ENCODE measurements at regions not wholly inside any gene's neighbourhood (a gene's known extent, or its start where the extent isn't known, plus 50 kb on each side); places are given as distances from the start of the nearest gene placed in this dataset.
A peak's percentile ranks its signal among the peaks of the same experiment; 100 is the strongest.
"Not testable (repeated sequence)": the region's sequence is repeated elsewhere in the genome, so short reads cannot be mapped to it uniquely, and the experiment has no call there.

GRCh38 chr11:39651857-39652461 is 1807.5 kb downstream of the LRRC4C start:
- H3K9ac ChIP-seq, result no peak overlapping the region
- H3K27me3 ChIP-seq, result no peaks in the 10 kb centered on the region
- H3K9me3 ChIP-seq, result no peaks in the 10 kb centered on the region
- no peaks in the 10 kb centered on the region for H4K20me1 ChIP-seq
- no peak overlapping the region for H3K27ac ChIP-seq
- H3K4me3 ChIP-seq, result no peak overlapping the region
- TF ChIP-seq Cebpa-rat (IDR thresholded peaks at IDR 0.05), result no peak
- no peaks in the 10 kb centered on the region for H3K4me1 ChIP-seq
- no peak overlapping the region for H3K4me2 ChIP-seq
- H3K36me3 ChIP-seq, result no peaks in the 10 kb centered on the region

GRCh38 chr11:39641751-39642150 is 1817.7 kb downstream of the LRRC4C start:
- Histone ChIP-seq H3K27ac (no peak overlapping the region), H4K20me1 (no peaks in the 10 kb centered on the region), H3K4me2 (no peak overlapping the region), H3K9ac (no peak overlapping the region), H3K4me3 (no peak overlapping the region), H3K9me3 (no peaks in the 10 kb centered on the region), H3K27me3 (no peaks in the 10 kb centered on the region), H3K36me3 (no peaks in the 10 kb centered on the region), H3K4me1 (no peaks in the 10 kb centered on the region)
- no peak for TF ChIP-seq Cebpa-rat (IDR thresholded peaks at IDR 0.05)

- no peak; the same call in 1 of the 2 replicates for TF ChIP-seq Cebpa-rat (IDR thresholded peaks at IDR 0.05)
- no peak overlapping the region for H3K4me3 ChIP-seq
- H3K4me1 ChIP-seq, result no peaks in the 10 kb centered on the region
- H3K36me3 ChIP-seq, result no peaks in the 10 kb centered on the region
- H4K20me1 ChIP-seq, result no peaks in the 10 kb centered on the region
- no peaks in the 10 kb centered on the region for H3K9me3 ChIP-seq
- no peaks in the 10 kb centered on the region for H3K27me3 ChIP-seq
- H3K4me2 ChIP-seq, result no peak overlapping the region
- no peak overlapping the region for H3K27ac ChIP-seq
- H3K9ac ChIP-seq, result no peak overlapping the region
Observed at GRCh38 chr11:39630365-39630764, 1829.1 kb downstream of the LRRC4C start.

- Histone ChIP-seq H3K27me3 (no peaks in the 10 kb centered on the region), H3K9me3 (no peaks in the 10 kb centered on the region), H3K4me2 (no peak overlapping the region), H3K36me3 (no peaks in the 10 kb centered on the region), H4K20me1 (no peaks in the 10 kb centered on the region), H3K4me3 (no peak overlapping the region), H3K4me1 (no peaks in the 10 kb centered on the region), H3K27ac (no peak overlapping the region), H3K9ac (no peak overlapping the region)
- no peak for TF ChIP-seq Cebpa-rat (IDR thresholded peaks at IDR 0.05)
Observed at GRCh38 chr11:39628311-39628710, 1831.1 kb downstream of the LRRC4C start.

- not testable (repeated sequence) for H3K27ac ChIP-seq, H3K4me2 ChIP-seq, H3K27me3 ChIP-seq, H3K9ac ChIP-seq, H3K9me3 ChIP-seq, H3K4me1 ChIP-seq, H3K36me3 ChIP-seq, H4K20me1 ChIP-seq, H3K4me3 ChIP-seq
Observed at GRCh38 chr11:39620309-39620708, 1839.1 kb downstream of the LRRC4C start.

GRCh38 chr11:39617971-39618370 is 1841.5 kb downstream of the LRRC4C start:
- Histone ChIP-seq H3K27ac (no peak overlapping the region), H3K27me3 (no peaks in the 10 kb centered on the region), H3K4me2 (no peak overlapping the region), H4K20me1 (no peaks in the 10 kb centered on the region), H3K9me3 (no peaks in the 10 kb centered on the region), H3K36me3 (no peaks in the 10 kb centered on the region), H3K9ac (no peak overlapping the region), H3K4me3 (no peak overlapping the region), H3K4me1 (no peaks in the 10 kb centered on the region)
- no peak for TF ChIP-seq Cebpa-rat (IDR thresholded peaks at IDR 0.05)

- no peak for TF ChIP-seq Cebpa-rat (IDR thresholded peaks at IDR 0.05)
- H4K20me1 ChIP-seq, result no peaks in the 10 kb centered on the region
- H3K4me1 ChIP-seq, result no peaks in the 10 kb centered on the region
- H3K27me3 ChIP-seq, result no peaks in the 10 kb centered on the region
- no peak overlapping the region for H3K27ac ChIP-seq
- H3K4me2 ChIP-seq, result no peak overlapping the region
- no peak overlapping the region for H3K4me3 ChIP-seq
- no peaks in the 10 kb centered on the region for H3K9me3 ChIP-seq
- no peaks in the 10 kb centered on the region for H3K36me3 ChIP-seq
- no peak overlapping the region for H3K9ac ChIP-seq
Observed at GRCh38 chr11:39589391-39589790, 1870.1 kb downstream of the LRRC4C start.

- H3K9ac ChIP-seq, result no peak overlapping the region
- no peak for TF ChIP-seq Cebpa-rat (IDR thresholded peaks at IDR 0.05)
Observed at GRCh38 chr11:39586036-39586435, 1873.4 kb downstream of the LRRC4C start.

GRCh38 chr11:39571081-39571480 is 1888.4 kb downstream of the LRRC4C start:
- no peak overlapping the region for H3K9ac ChIP-seq
- H4K20me1 ChIP-seq, result no peaks in the 10 kb centered on the region
- H3K27me3 ChIP-seq, result no peaks in the 10 kb centered on the region
- peaks cover 26% of the 10 kb centered on the region for H3K4me1 ChIP-seq
- peaks cover 6% of the 10 kb centered on the region for H3K9me3 ChIP-seq
- no peaks in the 10 kb centered on the region for H3K36me3 ChIP-seq
- no peak overlapping the region for H3K4me3 ChIP-seq
- H3K4me2 ChIP-seq, result peak overlapping the region; percentile 59
- no peak for TF ChIP-seq Cebpa-rat (IDR thresholded peaks at IDR 0.05)
- H3K27ac ChIP-seq, result no peak overlapping the region

More at GRCh38 chr11:39586036-39586435, 1873.4 kb downstream of the LRRC4C start:
- H3K4me2 ChIP-seq, result no peak overlapping the region
- no peak overlapping the region for H3K4me3 ChIP-seq
- no peaks in the 10 kb centered on the region for H3K36me3 ChIP-seq
- H4K20me1 ChIP-seq, result no peaks in the 10 kb centered on the region
- H3K4me1 ChIP-seq, result no peaks in the 10 kb centered on the region
- H3K27ac ChIP-seq, result no peak overlapping the region
- no peaks in the 10 kb centered on the region for H3K9me3 ChIP-seq
- H3K27me3 ChIP-seq, result no peaks in the 10 kb centered on the region

GRCh38 chr11:39570526-39570925 is 1888.9 kb downstream of the LRRC4C start:
- Histone ChIP-seq H3K9me3 (peaks cover 12% of the 10 kb centered on the region), H3K9ac (no peak overlapping the region), H4K20me1 (no peaks in the 10 kb centered on the region), H3K27me3 (no peaks in the 10 kb centered on the region), H3K4me1 (peaks cover 26% of the 10 kb centered on the region), H3K36me3 (no peaks in the 10 kb centered on the region), H3K4me3 (no peak overlapping the region), H3K27ac (no peak overlapping the region), H3K4me2 (peak overlapping the region; percentile 59)
- no peak for TF ChIP-seq Cebpa-rat (IDR thresholded peaks at IDR 0.05)

- H3K4me1 ChIP-seq, result peaks cover 26% of the 10 kb centered on the region
- H3K4me2 ChIP-seq, result no peak overlapping the region
- H3K9ac ChIP-seq, result no peak overlapping the region
- no peak overlapping the region for H3K4me3 ChIP-seq
- H3K36me3 ChIP-seq, result no peaks in the 10 kb centered on the region
- H3K27ac ChIP-seq, result no peak overlapping the region
- H3K27me3 ChIP-seq, result no peaks in the 10 kb centered on the region
- H3K9me3 ChIP-seq, result peaks cover 14% of the 10 kb centered on the region
- TF ChIP-seq Cebpa-rat (IDR thresholded peaks at IDR 0.05), result no peak
- H4K20me1 ChIP-seq, result no peaks in the 10 kb centered on the region
Observed at GRCh38 chr11:39569789-39570188, 1889.7 kb downstream of the LRRC4C start.

Measured in BLaER1 (cell line).